ENCODE measurements at regions not wholly inside any gene's neighbourhood (a gene's known extent, or its start where the extent isn't known, plus 50 kb on each side); places are given as distances from the start of the nearest gene placed in this dataset.

DNA sequence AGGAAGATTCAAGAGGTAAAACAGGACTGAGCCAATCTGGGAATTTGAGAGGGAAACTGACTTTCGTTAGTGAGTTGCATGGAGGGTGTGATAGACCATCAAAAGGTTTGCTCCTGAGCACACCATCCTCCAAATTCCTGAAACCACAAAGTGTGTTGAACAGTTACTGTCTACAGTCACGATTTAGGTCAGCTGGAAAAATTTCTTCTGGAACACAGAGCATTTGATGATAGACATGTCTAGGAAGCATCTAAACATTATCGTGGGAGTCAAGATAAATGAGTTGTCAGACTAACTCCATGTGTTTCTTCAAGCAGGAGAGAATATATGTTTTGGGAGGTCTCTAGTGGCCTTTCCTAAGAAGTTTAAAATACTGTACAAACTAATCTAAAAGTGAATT is 449.4 kb upstream of the SLC14A2 start:
- H3K27me3 ChIP-seq: no peaks in the 10 kb centered on the region
- TF ChIP-seq, protein P1, sequence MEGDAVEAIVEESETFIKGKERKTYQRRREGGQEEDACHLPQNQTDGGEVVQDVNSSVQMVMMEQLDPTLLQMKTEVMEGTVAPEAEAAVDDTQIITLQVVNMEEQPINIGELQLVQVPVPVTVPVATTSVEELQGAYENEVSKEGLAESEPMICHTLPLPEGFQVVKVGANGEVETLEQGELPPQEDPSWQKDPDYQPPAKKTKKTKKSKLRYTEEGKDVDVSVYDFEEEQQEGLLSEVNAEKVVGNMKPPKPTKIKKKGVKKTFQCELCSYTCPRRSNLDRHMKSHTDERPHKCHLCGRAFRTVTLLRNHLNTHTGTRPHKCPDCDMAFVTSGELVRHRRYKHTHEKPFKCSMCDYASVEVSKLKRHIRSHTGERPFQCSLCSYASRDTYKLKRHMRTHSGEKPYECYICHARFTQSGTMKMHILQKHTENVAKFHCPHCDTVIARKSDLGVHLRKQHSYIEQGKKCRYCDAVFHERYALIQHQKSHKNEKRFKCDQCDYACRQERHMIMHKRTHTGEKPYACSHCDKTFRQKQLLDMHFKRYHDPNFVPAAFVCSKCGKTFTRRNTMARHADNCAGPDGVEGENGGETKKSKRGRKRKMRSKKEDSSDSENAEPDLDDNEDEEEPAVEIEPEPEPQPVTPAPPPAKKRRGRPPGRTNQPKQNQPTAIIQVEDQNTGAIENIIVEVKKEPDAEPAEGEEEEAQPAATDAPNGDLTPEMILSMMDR (IDR thresholded peaks at IDR 0.05; ENCODE audit: low read depth, low read length): no peak

DNA sequence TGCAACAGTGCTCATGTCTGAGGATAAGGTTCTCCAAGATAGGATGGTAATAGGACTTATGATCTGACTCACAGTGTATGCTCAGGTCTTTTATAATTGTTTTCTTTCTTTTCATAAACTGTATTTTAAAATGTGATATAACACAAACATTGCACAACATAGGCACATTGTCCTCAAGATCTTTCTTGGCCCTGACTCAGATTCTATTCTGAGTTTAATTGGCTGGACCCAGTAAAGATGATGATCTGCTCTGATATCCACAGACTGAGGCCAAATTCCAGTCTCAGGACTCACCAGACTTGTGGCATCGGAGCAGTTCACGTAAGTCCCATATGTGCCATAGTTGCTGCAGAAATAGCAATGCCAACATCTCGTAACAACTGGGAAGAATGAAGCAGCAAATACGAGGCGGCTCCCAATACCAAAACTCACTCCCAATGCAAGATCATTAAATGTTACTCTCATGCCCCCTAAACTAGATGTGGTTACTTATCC is 448.9 kb upstream of the SLC14A2 start:
- H3K27me3 ChIP-seq: no peaks in the 10 kb centered on the region
- no peak for DNase-seq
- no peaks in the 10 kb centered on the region for H3K4me1 ChIP-seq
- H3K4me3 ChIP-seq (ENCODE audit: low read depth, low read length): no peak overlapping the region
- TF ChIP-seq, protein P1 (IDR thresholded peaks at IDR 0.05; ENCODE audit: low read depth, low read length): no peak
- no peaks in the 10 kb centered on the region for H3K9me3 ChIP-seq
- no peaks in the 10 kb centered on the region for H3K36me3 ChIP-seq

More for the DNA sequence above, 449.4 kb upstream of the SLC14A2 start:
- Histone ChIP-seq H3K4me3 (ENCODE audit: low read depth, low read length) (no peak overlapping the region), H3K36me3 (no peaks in the 10 kb centered on the region), H3K4me1 (no peaks in the 10 kb centered on the region), H3K9me3 (no peaks in the 10 kb centered on the region)
- no peak for DNase-seq

DNA sequence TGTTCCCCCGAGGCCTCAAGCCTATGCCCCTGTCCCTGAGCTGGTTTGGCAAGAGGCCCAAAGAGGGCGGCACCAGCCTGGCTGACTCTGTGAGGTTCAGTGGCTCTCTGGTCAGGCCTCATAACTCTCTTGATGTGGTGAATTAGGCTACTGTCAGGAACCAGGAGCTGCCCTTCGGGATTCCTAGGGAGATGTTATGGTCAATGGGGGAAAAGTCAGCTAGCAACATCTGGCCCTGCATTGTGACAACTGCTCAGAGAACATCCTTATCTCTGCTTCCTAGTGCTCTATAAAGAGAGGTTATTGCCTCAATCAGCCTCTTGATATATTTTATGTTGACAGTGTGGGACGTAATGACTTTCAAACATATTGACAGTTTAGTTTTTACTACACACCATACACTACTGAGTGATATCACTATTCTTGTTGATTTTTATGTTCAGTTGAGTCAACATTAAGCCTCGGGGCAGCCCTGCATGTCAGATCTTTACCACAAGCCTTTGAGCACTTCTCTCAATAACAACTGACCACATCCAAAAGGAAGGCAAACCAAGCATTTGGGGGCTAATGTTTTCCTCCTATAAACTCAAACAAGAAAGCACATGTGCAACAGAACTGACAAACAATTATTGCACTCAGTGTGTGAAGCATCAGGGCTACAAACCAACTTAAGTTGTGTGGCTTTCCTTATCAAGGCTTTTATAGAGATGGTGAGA is 448.3 kb upstream of the SLC14A2 start:
- H3K9me3 ChIP-seq: no peaks in the 10 kb centered on the region
- no peak for DNase-seq
- TF ChIP-seq, protein P1 (IDR thresholded peaks at IDR 0.05; ENCODE audit: low read depth, low read length): no peak
- no peak overlapping the region for H3K4me3 ChIP-seq (ENCODE audit: low read depth, low read length)
- H3K36me3 ChIP-seq: no peaks in the 10 kb centered on the region
- H3K27me3 ChIP-seq: no peaks in the 10 kb centered on the region
- H3K4me1 ChIP-seq: no peaks in the 10 kb centered on the region

DNA sequence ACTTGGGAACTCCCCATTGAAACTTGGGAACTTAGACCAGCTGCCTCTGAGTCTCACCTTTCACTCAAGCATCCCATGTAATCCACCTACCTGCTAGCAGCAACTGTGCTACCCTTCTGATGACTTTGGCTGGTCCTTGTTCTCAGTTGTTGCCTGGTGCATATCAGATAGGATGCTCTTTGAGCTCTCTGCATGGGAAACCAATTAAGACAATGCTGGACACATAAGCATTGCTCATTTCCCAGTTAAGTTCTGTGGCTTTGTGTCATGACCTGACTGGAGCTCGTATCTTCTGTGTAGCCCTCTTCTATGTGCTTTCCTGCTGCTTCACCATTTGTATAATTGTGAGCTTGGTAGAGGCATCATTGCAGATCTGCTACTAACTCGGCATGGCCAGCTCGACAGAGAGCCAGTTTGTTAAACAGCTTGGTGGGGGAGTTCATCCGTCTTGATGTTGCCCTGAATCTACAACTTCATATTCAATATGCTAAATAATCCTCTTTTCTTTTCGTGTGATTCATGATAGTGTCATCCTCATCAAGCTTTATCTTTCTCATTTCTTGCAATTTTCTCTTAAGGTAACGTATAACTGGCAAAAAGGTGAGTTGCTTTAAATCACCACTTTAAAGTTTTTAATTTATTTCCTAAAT is 447.5 kb upstream of the SLC14A2 start:
- no peak for DNase-seq
- TF ChIP-seq, protein P1 (IDR thresholded peaks at IDR 0.05; ENCODE audit: low read depth, low read length): no peak
- H3K9me3 ChIP-seq: no peaks in the 10 kb centered on the region
- no peaks in the 10 kb centered on the region for H3K27me3 ChIP-seq
- no peak overlapping the region for H3K4me3 ChIP-seq (ENCODE audit: low read depth, low read length)
- no peaks in the 10 kb centered on the region for H3K4me1 ChIP-seq
- H3K36me3 ChIP-seq: no peaks in the 10 kb centered on the region

DNA sequence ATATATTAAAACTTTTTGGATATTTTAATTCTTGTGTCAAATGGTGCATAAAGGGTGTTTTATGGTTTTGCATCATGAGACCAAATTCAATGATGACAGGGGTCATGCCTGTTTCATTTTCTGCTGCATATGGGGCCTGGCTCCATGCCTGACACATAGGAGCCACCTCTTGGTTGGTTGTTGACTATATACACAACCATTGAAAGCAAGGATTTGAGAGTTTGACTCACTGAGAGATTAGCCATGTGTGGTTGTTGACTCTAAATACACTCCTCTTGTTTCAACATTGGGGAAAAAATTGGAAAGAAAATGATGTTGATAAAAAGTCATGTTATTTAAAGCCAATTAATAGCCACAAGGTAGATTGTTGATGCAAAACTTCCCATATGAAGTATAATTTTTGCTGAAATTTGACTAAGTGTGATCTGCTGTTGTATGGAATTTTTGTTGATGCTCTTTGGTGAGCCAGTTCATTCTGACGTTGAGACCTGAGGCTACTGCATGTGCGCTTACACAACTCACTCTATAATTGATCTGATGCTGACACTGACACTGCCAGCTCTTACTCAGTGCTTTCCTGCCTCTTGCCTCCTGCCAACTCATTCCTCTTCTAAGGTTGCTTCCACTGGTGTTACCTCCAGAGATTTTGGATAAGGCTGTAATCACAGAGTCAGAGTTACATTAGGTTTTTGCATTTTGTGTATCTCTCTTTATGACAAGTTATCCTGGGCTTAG is 446.2 kb upstream of the SLC14A2 start:
- TF ChIP-seq, protein P1 (IDR thresholded peaks at IDR 0.05; ENCODE audit: low read depth, low read length): no peak
- DNase-seq: no peak
- Histone ChIP-seq H3K4me3 (ENCODE audit: low read depth, low read length) (no peak overlapping the region), H3K27me3 (no peaks in the 10 kb centered on the region), H3K9me3 (no peaks in the 10 kb centered on the region), H3K4me1 (no peaks in the 10 kb centered on the region), H3K36me3 (no peaks in the 10 kb centered on the region)

All from BE2C (cell line).